ENCODE measurements at regions not wholly inside any gene's neighbourhood (a gene's known extent, or its start where the extent isn't known, plus 50 kb on each side); places are given as distances from the start of the nearest gene placed in this dataset.

- no peak for DNase-seq (ENCODE audit: low read depth in 2 of 2)
Observed at GRCh38 chr18:68362907-68363306, 352.0 kb downstream of the TMX3 start.

DNA sequence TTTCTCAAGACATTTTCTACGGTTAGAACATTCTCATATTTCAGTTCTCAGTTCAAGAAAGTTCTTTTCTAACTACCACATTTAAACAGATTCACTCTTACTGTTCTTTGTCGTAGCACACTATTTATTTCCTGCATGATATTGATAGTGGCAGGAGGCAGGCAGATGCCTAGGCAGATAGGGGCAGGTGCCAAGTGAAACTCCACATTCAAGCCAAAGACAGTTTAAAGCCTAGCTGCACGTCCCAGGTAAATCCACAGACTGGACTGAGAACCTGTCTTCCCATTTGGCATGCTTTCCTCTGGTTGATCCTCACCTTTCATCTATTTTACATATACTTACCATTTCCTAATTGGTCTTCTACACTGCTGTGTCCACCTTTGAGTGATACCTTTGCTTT lies 359.3 kb downstream of the TMX3 start:
- no peak for DNase-seq (ENCODE audit: low read depth in 2 of 2)

DNA sequence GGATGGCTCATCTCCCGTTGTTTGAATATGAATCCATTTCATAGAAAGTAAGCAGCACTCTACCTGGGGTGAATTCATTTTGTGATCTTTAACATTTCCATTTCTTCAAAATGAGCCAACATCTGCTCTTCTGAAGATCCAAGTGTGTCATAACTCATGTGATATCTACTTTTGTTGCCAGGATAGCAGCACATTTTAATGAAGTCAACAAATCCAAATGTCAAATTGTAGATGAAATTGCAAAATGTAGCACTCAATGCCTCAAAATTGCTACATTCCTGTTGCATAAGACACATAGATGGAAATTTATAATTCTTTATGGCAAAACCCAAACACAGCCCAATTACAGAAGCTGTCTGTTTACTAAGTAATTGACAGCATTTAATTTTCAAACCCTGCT lies 360.7 kb downstream of the TMX3 start:
- DNase-seq (ENCODE audit: low read depth in 2 of 2): no peak

DNA sequence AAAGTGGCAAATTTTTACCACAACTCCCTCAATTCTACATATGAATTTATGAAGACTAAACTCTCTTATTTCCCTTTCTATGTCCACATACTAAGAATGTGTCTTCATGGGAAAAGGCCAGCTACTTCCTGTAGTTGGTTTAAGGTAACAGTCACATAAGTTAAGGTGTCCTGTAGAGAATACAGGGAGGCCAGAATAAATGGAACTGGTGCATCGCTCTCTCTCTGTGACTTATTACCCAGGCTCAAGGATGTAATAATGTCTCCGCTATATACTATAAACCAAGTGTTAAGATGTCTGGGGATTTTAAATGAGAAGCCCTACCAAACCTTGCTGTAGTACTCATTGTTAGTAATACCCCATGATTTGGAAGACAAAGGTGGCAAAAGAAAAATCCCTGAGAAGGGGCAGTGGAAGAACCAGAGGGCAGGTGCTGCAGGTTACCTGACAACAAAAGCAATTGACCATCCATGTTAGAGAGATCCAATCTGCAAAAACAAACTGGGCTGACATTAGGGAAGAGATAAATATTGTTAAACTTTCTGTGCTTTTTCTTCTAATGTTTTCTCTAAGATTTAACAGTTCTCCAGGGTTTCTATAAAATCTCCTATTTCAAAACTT lies 372.8 kb downstream of the TMX3 start:
- DNase-seq (ENCODE audit: low read depth in 2 of 2): no peak

- DNase-seq (ENCODE audit: low read depth in 2 of 2): no peak
Observed at GRCh38 chr18:68340606-68341005, 374.3 kb downstream of the TMX3 start.

DNA sequence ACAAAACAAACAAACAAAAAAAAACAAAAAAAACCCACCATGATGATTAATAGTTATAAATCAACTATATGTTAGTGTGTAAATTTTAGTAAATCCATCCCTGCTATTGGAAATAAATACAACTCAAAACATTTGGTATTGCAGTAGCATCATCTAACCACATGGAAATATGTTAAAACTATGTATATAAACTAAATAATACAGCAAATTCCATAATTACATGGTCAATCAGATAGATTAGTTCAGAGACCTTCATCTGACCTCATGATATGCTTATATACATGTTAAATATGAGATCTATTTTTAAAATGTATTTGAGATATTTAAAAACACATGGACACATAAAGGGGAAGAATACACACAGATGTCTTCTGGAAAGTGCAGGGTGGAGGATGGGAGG lies 384.2 kb downstream of the TMX3 start:
- DNase-seq (ENCODE audit: low read depth in 2 of 2): no peak

- no peak for DNase-seq (ENCODE audit: low read depth in 2 of 2)
Observed at GRCh38 chr18:68323921-68324320, 391.0 kb downstream of the TMX3 start.

- DNase-seq (ENCODE audit: low read depth in 2 of 2): peak in 1 of 2 experiments; percentile 12
Observed at GRCh38 chr18:68316636-68317035, 398.3 kb downstream of the TMX3 start.

DNA sequence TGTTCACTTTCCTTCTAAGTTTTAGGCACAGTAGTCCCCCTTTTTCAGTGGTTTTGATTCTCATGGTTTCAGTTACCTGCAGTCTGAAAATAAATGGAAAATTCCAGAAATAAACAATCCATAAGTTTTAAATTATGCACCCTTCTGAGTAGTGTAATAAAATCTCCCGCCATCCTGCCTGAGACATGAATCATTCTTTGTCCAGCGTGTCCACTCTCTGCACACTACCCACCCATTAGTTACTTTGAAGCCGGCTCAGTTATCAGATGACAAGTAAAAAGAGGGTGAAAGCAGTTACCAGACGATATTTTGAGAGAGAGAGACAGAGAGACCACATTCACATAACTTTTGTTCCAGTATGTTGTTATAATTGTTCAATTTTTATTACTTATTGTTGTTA lies 400.5 kb downstream of the TMX3 start:
- peak; percentile 12 to 14 for DNase-seq (ENCODE audit: low read depth in 2 of 2)

DNA sequence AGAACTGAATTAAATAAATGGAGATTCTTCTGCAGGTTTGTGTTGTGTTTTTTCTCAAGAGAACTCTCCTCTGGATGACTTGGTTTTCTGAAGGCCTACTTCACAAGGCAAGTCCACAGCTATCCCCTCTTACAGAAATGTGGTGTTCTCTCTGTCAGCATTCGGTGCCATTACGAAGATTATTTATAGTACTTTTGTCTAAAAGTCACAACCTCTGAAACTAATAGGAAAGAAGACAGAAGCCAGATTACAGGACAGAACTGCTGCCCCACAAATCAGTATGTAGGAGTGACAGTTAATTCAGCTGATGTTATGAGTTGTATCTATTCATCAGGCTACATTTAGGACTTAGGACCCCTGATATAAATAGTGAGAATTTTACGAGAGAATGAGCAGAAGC lies 413.5 kb downstream of the TMX3 start:
- DNase-seq (ENCODE audit: low read depth in 2 of 2): no peak

DNA sequence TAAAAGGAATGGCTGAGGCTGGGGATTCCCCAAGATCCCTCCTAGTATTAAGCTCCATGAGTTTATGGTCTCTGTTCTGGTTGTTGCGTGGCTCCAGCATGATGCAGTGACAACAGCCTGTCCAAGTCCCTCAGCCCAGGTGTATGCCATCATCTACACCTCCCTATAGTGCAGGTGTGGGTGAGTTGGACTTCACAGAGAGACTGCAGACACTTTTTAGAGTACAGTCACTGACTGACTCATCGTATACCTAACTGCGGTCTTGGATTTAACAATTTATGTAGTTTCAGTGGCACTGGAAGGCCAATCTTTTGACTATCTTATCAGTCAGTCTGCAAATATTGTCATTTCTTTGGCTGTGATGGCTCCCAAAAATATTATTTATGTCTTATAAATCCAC lies 415.0 kb downstream of the TMX3 start:
- no peak for DNase-seq (ENCODE audit: low read depth in 2 of 2)

GRCh38 chr18:68298330-68298729 lies 416.6 kb downstream of the TMX3 start:
- no peak for DNase-seq (ENCODE audit: low read depth in 2 of 2)

GRCh38 chr18:68288408-68288807 lies 426.5 kb downstream of the TMX3 start:
- DNase-seq (ENCODE audit: low read depth in 2 of 2): no peak

DNA sequence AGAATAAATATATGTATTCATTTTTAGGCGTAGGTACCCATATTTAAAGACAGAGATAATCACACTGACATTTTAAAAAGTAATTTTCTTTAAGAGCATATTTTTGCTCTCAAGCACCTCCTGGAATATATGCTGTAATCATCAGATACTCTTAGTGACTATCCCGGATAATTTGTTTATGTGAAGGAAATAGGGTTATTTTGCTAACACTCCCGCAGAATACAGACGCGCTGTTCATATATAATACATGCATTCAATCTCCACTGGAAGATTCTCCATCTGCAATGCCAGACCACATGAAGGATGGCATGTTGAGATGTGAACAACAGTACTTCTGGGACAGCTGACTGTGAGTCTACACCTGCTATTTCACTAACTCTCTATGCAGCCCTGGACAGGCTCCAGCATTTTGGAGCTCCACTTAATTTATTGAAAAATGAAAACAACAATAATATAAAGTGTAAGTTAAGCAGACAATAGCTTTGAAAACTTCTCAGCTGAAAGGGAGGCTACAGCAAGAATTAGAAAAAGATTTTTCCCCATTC lies 430.6 kb downstream of the TMX3 start:
- DNase-seq (ENCODE audit: low read depth in 2 of 2): no peak

DNA sequence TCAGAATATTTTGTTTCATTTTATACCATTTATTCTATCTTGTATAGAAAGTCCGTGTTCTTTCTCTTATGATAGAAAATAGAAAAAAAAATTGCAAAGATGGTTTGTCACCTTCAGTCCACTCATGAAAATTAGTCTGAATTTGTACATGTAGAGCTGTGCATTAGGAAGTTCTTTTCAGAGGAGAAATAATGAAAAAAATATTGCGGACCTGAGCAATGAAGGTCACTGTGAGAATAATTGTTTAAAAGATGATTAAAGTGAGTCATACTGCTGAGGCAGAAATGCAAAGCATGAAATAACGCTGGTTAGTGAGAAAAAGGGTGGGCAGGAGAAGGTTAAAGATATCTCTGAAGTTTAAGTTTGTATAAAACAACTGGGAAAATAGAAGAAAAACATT lies 431.1 kb downstream of the TMX3 start:
- no peak for DNase-seq (ENCODE audit: low read depth in 2 of 2)

DNA sequence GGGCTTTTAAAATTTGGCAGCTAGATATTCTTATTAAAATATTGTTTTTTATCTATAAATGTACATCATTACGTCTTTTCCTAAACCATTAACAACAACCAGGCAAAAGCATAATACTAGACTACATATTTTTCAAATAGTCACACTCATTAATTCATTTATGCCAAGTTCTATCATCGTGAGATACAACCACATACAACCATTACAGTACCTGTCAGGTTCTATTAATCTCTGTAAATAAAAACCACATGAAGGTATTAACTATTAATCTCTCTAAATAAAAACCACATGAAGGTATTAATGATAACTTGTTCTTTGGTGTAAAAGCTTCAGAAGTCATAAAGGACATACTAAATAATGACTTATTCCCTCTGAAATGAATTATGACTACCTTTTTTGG lies 432.7 kb downstream of the TMX3 start:
- no peak for DNase-seq (ENCODE audit: low read depth in 2 of 2)

GRCh38 chr18:68275616-68276015 lies 439.3 kb downstream of the TMX3 start:
- peak; percentile 47 to 59 for DNase-seq (ENCODE audit: low read depth in 2 of 2)

- DNase-seq (ENCODE audit: low read depth in 2 of 2): no peak
Observed at GRCh38 chr18:68270017-68270416, 444.9 kb downstream of the TMX3 start.

- DNase-seq (ENCODE audit: low read depth in 2 of 2): peak; percentile 79 to 81
Observed at GRCh38 chr18:68267583-68267982, 447.3 kb downstream of the TMX3 start.

- DNase-seq (ENCODE audit: low read depth in 2 of 2): no peak
Observed at GRCh38 chr18:68263481-68263880, 451.4 kb downstream of the TMX3 start.

DNA sequence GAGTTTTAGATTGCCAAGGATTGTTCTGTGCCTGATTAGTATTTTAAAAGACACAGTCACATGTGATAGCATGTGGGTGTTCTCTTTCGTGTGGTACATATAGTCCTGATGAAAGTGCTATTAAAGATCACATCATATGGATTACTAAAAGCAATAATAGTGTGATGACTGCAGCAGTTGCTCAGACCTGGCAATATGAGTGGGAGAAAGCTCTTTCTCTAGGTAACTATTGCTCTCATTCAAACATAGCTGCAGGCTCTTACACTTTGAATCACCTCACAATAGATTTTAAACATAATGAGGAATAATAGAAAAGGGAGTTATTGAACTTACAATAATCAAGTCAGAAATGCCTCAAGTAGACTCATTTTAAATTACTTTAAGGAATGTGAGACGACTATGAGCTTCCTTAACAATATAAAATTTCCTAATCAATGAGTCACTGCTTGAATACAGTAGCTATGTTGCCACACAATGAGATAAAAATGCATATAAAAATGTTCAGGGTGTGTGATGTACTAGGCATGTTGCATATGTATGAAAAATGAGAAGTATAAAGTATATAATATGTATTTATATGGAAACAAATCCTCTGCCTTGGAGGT lies 452.1 kb downstream of the TMX3 start:
- DNase-seq (ENCODE audit: low read depth in 2 of 2): peak; percentile 76 to 79

GRCh38 chr18:68256418-68257067 lies 458.4 kb downstream of the TMX3 start:
- no peak for DNase-seq (ENCODE audit: low read depth in 2 of 2)

- DNase-seq (ENCODE audit: low read depth in 2 of 2): no peak
Observed at GRCh38 chr18:68244786-68245185, 470.1 kb downstream of the TMX3 start.
